Fibroblast of the conjunctiva (primary cell): ENCODE measurements at regions not wholly inside any gene's neighbourhood (a gene's known extent, or its start where the extent isn't known, plus 50 kb on each side); places are given as distances from the start of the nearest gene placed in this dataset.
"Not testable (repeated sequence)": the region's sequence is repeated elsewhere in the genome, so short reads cannot be mapped to it uniquely, and the experiment has no call there.

Experiments used
- DNase-seq: peaks from one replicate; pipeline ENCODE4 v3.0.0-alpha.2; 2010; ENCODE audit warnings: low read depth

DNA sequence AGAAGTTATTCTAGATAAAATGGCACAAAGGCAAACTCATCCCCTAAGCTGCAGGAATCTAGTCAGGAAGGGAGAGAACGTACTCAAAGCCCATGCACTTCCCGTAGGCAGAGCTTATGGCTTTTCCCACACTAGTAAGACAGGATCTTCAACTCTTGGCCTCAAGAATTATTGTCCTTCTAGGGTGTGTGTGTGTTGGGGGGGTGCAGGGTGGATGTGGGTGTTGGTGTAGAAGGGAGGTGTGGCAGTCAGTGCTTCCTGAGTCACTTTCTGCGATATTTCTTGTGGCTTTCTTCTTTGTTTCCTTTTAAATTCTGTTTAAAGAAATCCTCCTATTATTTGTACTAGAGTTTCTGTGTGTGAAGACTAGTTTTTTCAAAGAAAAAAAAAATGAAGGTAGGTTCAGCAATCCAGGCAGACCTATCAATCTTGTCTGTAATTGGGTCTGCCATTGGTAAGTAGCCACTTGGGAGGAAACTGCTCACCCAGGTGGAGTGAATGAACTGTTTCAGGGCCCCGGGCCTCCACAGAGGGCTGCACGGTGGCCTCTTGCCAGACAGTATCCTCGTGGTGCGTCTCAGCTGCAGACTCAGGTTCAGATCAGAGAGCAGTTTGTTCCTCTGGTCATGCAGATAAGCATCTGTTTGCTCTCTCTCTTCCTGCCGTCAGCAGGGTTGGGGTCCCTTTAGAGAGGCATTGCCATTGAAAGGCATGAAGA, 131.9 kb downstream of the NPR3 start:
- no peak for DNase-seq

- DNase-seq: no peak
These were observed 132.4 kb downstream of the NPR3 start for GRCh38 chr5:32843531-32843895.

- DNase-seq: no peak
These were observed 134.1 kb downstream of the NPR3 start for GRCh38 chr5:32845171-32845570.

GRCh38 chr5:32848120-32848519, 137.0 kb downstream of the NPR3 start:
- no peak for DNase-seq

- no peak for DNase-seq
These were observed 137.6 kb downstream of the NPR3 start for GRCh38 chr5:32848681-32849080.

- no peak for DNase-seq
These were observed 139.8 kb downstream of the NPR3 start for GRCh38 chr5:32850817-32851496.

DNA sequence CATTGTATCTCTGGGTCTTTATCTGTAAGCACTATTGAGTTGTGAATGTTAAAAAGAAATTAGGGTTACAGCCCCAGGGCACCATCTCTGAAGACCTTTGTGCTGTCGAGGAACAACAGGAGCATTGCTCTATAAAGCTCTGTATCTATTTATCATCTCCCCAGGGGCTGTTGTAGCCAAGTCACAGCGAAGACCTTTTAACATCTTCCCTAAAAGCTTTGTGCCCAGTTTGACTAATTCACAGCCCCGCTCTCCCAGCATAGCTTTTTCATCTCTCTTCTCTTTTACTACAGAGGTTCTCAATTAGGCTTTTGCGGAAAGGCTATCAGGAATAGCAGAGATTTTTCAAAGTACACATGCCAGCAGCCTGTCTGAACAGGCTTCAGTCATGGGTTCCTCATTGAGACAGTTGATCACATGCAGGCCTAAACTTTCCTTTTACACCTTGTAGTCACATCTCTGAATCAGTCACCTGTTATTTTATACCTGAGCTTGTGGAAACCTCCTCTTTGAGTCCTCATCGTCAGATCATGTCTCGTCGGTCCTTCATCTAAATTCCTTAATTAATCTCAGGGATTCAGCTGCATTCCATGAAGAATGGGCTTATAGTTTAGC, 140.5 kb downstream of the NPR3 start:
- DNase-seq: no peak

- DNase-seq: peak; percentile 70
These were observed 141.4 kb downstream of the NPR3 start for GRCh38 chr5:32852535-32852934.

DNA sequence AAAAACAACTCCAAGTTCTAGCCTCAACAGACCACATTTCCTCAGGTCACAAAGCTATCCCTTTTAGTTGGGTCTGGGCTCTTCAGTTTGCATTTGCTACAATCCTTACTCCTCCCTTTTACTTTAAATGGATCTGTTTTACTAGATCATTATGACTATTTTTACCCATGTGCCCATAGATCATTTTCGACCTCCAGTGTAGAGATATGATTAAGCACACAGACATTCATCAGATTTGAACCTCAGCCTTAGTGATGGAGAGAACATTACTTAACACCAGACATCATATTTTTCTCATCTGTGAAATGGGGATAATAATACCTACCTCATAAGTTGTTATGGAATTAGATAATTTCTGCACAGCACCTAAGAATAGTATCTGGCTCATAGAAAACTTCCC, 141.9 kb downstream of the NPR3 start:
- no peak for DNase-seq

GRCh38 chr5:32854473-32854872, 143.4 kb downstream of the NPR3 start:
- no peak for DNase-seq

DNA sequence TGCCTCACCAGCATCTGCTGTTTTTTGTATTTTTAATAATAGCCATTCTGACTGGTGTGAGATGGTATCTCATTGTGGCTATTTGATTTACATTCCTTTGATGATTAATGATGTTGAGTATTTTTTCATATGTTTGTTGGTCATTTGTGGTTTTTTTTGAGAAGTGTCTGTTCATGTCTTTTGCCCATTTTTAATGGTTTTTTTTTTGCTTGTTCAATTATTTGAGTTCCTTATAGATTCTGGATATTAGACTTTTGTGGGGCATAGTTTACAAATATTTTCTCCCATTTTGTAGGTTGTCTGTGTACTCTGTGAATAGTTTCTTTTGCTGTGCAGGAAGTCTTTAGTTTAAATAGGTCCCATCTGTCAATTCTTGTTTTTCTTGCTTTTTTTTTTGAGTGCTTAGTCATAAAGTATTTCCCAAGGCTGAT, 148.1 kb downstream of the NPR3 start:
- DNase-seq: no peak

GRCh38 chr5:32865475-32865874, 154.4 kb downstream of the NPR3 start:
- peak; percentile 20 for DNase-seq

DNA sequence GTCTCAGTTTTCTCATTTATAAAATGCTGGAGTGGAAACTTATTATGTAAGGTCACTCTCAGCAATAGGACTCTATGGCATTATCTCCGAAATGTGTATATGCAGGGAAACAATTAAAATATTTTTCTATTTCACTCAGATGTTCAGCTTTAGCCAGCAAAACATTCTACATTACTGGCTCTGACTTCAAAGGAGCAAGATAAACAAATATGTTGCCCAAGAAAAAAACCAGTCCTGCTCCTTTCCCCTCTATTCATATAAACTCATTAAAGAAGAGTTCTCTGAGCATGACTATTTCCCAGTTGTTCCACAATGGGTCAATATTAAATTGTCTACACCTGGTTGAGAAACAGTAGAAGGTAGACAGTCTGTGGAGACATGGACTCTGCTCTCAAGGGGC, 155.0 kb downstream of the NPR3 start:
- DNase-seq: no peak

DNA sequence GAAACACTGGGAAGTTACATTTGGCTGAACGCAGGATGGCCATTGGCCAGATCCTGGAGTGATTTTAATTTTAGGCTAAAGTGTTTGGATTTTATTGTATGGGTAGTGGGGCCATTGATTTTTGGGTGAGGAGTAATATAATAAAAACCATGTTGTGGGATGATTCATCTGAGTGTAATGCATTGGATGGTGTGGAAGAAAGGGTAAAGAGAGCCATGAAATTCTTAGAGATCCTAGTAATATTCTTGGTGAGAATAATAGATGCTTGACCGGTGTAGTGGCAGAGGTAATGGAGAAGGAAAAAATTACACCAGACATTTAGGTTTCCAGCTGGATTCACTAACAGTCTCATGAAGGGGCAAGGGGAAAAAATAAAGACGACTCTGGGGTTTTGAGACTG, 158.1 kb downstream of the NPR3 start:
- no peak for DNase-seq

GRCh38 chr5:32876791-32877190, 165.7 kb downstream of the NPR3 start:
- no peak for DNase-seq

DNA sequence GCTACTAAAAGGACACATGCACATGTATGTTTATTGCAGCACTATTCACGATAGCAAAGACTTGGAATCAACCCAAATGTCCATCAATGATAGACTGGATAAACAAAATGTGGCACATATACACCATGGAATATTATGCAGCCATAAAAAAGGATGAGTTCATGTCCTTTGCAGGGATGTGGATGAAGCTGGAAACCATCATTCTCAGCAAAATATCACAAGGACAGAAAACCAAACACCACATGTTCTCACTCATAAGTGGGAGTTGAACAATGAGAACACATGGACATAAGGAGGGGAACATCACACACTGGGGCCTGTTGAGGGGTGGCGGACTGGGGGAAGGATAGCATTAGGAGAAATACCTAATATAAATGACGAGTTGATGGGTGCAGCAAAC, 168.2 kb downstream of the NPR3 start:
- DNase-seq: not testable (repeated sequence)

- no peak for DNase-seq
These were observed 169.7 kb downstream of the NPR3 start for GRCh38 chr5:32880796-32881195.

DNA sequence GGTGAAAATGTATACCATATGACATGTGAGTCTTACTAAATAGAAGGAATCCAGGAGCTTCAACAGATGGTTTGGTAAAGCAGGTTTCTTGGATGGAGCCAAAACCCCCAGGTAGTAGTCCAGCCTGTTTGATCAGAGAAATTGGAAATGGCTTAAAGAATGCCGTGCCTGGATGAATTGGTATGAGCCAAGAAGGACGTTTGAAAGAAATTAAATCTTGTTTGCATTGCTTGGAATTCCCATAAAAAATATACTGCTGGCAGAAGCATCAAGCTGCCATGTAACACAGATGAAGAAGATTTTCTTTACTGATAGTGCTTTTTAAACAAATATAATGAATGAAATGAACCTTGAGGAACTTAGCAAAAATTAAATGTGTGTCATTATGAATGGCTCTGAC, 176.3 kb downstream of the NPR3 start:
- no peak for DNase-seq

DNA sequence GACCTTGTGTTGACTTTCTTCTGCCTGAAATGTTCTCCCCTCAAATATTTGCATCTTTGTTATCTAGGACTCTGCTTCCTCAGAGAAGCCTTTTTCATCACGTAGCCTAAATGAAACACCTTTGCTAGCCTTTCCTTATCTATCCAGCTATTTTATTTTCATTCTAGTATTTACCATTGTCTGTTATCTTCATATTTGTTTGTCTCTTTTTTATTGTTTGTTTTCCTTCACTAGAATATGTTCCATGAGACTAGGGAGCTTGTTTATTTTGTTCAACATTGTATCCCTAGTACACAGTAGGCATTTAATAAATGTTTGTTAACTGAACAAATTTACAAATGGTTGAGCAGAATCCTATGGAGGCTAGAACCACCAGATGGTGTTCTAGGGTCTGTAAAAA, 178.0 kb downstream of the NPR3 start:
- DNase-seq: no peak

- DNase-seq: no peak
These were observed 192.5 kb downstream of the NPR3 start for GRCh38 chr5:32903613-32904012.

- no peak for DNase-seq
These were observed 197.5 kb downstream of the NPR3 start for GRCh38 chr5:32908641-32909040.

DNA sequence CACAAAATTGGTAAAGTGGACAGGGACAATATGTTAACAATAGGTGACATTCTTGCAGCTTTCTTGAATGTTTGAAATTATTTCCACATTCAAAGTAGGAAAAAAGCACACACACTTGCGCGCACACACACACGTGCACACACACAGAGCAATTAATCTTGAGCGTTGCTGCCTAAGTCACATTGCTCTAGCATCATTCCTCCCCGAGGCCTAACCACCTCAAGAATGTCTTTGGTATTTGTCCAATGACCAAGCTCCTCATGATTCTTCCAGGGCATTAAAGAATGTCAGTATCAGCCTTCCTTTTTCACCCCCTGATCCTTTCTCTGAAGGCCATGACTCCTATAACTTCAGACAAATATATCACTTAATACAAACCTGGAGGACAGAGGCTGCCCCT, 198.1 kb downstream of the NPR3 start:
- DNase-seq: no peak

GRCh38 chr5:32916648-32917047, 205.5 kb downstream of the NPR3 start:
- peak; percentile 18 for DNase-seq

GRCh38 chr5:32928761-32929160, 217.6 kb downstream of the NPR3 start:
- DNase-seq: no peak
